Activated CD4-positive, alpha-beta T cell treated with anti-CD3 and anti-CD28 coated beads for 4 hours (primary cell): ENCODE measurements at regions not wholly inside any gene's neighbourhood (a gene's known extent, or its start where the extent isn't known, plus 50 kb on each side); places are given as distances from the start of the nearest gene placed in this dataset.
A peak's percentile ranks its signal among the peaks of the same experiment; 100 is the strongest.
"Not testable (repeated sequence)": the region's sequence is repeated elsewhere in the genome, so short reads cannot be mapped to it uniquely, and the experiment has no call there.

Experiments
- DNase-seq, 2 donors: peaks; one replicate each; pipeline ENCODE4 v3.0.0-alpha.2; 2020

DNA sequence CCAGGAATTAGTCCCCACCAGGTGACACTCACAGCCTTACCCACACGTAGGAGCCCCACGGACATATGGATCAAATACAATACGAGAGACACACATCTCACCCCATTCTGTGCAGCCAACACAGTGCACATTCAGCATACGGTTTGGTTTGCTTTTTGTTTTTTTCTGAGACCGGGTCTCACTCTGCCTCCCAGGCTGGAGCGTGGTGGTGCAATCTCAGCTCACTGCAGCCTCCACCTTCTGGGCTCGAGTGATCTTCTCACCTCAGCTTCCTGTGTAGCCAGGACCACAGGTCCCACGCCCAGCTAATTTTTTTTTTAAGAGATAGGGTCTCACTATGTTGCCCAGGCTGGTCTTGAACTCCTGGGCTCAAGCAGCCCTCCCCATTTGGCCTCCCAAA lies 102.8 kb downstream of the POTEB start:
- DNase-seq = not testable (repeated sequence)

DNA sequence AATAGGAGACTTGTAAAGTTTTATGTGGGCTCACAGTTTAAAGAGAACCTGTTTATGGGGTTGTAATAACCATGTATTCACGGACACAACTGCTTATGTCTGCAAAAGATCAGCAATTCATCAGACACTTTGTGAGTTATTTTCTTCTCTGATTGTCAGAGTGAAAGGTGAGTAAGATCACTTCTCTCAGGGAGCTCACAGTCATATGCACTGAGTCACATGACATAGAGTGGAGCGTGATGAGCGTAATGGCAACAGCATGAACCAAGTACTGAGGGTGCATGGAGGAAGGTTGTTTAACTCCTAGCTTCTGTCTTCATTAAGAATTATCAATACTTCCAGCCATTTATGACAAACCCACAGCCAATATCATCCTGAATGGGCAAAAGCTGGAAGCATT lies 111.0 kb downstream of the POTEB start:
- DNase-seq = not testable (repeated sequence)

DNA sequence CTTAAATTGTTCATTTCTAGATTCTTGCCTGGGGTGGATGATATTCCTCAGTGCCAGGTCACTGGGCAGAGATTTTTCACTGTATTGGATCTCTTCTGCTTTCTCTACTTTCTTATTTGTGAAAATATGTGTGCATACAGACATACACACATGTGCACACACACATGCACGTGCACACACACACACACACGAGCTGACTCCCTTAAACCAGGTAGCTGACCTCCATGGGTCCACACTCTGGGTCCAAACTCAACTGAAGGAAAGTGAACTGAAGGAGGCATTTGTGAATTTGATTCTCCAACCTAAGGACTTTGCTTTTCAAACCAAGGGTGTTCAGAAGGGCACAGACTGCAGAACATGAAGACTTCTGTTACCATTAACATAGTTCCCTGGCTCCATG lies 113.8 kb downstream of the POTEB start:
- not testable (repeated sequence) for DNase-seq

DNA sequence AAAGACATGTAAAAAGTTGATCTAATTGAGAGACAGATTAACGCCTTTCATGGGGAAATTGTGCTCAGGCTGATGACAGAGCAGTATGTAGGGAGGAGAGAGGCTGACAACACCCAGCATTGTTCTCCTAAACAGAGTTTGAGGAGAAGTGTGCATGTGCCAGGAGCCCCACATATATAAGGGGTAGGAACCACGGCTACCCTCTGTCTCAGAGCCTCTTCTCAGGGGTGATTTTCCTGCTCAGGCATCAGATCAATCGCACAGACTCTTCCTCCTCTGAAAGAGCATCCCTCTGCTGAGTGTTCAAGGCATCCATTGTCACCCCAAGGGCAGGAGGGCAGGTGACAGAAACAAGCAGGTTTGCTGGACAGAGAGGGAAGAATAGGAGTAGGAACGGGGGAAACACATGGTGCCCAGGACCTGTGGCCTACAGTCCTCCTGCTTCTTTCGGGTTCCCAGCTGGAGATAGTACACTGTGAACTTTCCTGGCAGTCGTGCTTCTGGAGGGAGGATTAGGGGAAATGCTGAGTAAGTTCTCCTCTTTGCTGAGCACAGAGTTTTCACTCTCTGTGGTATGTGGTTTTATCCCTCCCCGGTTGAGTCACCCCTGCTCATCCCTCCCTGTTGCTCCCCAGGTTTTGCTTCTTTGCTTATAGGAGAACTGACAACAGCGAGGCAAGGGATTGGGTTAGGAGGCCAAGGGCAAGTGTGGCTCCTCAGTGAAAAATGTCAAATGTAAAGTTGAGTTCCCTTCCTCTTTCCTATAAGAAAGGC lies 117.1 kb downstream of the POTEB start:
- DNase-seq = not testable (repeated sequence)

DNA sequence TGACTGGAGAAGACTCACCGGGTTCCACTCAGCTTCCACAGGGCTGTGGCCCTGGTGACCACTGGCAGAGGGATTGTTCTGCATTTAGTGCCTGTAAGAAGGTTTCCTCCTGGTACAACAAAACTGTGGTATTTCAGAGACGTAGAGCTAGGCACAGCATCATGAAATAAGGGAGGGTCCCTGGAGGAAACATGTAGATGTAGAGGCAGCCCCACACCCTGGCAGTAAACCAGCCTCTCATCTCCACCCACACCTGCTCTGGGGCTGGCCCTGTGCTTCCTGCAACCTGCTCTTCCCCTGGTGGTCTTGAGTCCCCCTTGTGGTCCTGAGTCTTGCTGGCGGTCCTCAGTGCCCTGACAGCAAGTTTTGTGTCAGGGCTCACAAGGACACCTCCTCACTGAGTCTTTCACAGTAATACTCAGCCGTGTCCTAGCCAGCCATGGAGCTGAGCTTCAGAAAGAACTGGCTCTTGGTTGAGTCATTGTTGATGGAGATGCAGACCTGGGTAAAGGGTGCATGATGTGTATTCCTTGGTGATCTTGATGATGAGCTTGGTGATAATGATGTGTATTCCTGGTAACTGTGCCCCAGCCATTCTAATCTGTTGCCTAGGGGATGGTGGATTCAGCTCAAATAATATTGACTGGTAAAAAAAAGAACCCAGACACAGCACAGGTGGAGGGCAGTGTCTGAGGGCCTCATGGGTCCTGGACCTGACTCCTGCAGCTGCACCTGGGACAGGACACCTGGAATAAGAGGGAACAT lies 118.0 kb downstream of the POTEB start:
- not testable (repeated sequence) for DNase-seq

DNA sequence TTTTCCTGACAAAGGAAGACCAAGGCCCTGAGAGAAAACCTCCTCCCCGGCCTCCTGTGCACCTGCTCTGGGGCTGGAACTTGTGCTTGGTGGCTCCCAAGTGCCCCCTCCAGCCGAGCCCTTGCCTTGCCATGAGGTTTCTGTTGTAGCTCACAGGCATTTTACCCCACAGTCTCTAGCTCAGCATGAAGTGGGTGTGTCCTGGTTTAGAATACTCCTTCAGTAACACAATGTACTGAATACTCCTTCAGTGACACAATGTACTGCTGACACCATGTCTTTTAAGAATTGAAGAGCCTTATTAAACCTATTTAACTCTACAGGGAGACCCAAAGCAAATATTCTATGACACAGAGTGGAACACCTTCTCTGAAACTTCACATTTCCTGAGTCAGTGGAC lies 123.7 kb downstream of the POTEB start:
- not testable (repeated sequence) for DNase-seq

DNA sequence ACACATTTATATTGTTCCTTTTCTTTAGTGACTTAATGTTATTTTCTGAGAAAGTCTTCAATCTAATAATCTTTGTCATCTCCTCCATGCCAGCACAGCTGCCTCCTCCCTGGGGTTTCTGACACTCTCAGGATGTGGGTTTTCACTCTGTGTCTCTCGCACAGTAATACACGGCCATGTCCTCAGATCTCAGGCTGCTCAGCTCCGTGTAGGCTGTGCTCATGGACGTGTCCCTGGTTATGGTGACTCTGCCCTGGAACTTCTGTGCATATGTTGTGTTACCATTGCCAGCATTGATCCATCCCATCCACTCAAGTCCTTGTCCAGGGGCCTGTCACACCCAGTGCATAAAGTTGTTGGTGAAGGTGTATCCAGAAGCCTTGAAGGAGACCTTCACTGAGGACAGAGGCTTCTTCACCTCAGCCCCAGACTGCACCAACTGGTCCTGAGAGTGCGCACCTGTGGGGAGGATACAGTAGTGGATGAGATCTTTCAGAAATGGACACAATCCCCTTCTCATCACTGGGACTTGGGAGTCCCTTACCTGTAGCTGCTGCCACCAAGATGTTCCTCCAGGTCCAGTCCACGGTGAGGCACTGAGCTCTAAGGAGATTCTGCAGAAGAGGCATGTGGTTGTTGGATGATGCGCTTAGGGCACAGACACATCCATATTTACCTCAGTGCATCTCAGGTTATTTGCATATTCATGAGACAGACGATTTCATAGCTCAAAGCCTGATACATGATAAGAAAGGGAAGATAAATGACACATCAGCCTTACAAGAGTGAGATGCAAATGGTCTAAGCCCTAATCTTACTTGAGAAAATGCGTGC lies 125.2 kb downstream of the POTEB start:
- peak; percentile 4 to 23 for DNase-seq

DNA sequence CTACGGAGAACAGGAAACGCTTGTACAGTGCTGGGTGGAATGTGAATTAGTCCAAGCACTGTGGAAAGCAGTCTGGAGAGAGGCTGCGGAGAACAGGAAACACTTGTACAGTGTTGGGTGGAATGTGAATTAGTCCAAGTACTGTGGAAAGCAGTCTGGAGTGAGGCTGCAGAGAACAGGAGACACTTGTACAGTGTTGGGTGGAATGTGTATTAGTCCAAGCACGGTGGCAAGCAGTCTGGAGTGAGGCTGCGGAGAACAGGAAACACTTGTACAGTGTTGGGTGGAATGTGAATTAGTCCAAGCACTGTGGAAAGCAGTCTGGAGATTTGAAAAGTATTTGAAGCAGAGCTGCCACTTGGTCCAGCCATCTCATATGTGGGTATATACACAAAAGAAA lies 128.4 kb downstream of the POTEB start:
- not testable (repeated sequence) for DNase-seq

DNA sequence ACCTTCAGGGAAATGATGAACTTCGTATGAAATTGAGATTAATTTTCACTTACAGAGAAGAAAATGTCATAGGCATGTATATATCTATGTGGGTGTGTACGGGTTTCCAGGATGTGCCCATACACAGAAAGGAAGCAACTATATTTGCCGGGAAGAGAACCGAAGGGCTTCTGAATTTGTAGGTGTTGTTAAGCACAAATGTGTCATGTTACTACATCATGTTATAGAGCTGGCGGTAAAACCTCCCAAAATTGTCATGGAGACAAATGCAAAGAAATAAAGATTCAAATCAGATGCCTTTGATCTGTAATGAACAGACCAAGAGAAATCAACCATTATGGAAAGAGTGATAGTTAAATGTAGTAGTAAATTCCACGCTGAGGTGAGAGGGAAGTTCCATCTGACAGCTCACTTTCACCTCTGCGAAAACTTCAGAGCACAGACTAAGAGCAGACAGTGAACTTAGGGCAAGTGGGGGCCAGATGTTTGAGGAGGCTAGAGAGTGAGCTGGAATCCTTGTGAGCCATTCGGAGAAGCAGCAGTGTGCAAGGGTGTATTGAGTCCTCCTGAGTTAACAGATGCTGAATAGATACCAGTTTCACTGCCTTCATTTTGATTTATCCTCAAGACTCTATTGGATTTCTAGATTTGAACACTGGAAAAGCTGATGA lies 133.2 kb downstream of the POTEB start:
- peak in 1 of 2 donors; percentile 6 for DNase-seq

DNA sequence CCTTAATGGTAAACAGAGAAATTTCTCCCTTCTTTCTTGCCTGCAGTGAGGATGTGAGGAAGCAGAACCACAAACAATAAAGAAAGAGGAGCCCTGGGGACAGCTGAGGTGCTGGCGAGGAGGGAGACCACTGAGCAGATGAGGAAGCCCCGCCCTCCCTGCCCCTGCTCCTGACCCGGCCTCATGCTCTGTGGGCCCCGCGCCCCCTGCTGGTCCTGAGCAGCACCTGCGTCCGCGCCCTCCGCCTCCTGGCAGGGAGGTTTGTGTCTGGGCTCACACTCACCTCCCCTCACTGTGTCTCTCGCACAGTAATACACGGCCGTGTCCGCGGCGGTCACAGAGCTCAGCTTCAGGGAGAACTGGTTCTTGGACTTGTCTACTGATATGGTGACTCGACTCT lies 135.5 kb downstream of the POTEB start:
- DNase-seq = not testable (repeated sequence)

DNA sequence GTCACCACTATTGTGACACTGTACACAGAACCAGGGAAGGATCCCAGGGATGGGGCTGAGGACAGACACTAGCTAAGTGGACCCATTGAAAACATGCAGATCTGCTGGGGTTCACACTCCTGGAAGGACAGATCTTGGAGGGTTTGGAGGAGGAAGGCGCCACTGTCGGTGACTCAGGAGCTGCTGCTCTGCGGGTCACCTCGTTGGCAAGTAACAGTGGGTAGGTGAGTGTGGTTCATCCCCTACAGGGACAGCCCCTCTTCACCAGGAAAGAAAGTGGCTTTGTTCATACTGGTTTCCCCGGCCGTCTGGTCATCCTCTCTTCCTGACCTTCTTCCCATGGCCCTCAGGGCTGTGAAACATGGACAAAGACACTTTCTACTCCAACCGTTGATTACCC lies 139.5 kb downstream of the POTEB start:
- DNase-seq = not testable (repeated sequence)

DNA sequence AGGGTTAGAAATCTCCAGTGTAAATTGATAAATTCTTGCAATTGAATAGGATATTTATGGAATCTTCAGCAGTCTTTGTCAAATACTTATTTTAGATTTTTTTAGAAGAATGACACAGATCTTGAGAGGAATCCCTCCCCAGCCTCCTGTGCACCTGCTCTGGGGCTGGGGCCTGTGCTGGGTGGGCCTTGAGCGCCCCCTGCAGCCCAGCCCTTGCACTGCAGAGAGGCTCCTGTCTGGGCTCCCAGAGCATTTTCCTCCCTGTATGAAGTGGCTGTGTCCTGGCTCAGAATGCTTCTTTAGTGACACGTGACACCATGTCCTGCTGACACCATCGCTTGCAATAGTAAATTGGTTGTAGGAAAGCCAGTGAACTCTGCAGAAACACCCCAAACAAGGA lies 141.1 kb downstream of the POTEB start:
- not testable (repeated sequence) for DNase-seq

DNA sequence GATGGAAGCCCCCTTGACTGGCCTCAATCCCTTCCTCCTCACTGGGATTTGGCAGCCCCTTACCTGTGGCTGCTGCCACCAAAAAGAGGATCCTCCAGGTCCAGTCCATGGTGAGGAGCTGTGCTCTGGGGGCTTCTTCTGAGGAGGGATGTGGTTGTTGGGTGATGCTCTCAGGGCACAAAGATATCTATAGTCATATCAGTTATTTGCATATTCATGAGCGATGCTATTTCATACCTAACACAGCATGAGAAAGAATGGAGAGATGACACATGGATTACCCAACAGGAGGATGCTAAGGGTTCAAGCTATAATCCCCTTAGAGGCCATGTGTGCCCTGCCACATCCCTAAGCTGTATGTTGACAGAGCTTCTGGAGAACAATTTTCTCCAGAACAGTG lies 141.7 kb downstream of the POTEB start:
- DNase-seq = not testable (repeated sequence)

DNA sequence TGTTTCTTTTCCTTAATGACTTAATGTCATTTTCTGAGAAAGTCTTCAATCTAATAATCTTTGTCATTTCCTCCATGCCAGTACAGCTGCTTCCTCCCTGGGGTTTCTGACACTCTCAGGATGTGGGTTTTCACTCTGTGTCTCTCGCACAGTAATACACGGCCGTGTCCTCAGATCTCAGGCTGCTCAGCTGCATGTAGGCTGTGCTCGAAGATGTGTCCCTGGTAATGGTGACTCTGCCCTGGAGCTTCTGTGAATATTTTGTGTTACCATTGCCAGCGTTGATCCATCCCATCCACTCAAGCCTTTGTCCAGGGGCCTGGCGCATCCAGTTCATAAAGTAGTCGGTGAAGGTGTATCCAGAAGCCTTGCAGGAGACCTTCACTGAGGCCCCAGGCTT lies 142.2 kb downstream of the POTEB start:
- DNase-seq = not testable (repeated sequence)

DNA sequence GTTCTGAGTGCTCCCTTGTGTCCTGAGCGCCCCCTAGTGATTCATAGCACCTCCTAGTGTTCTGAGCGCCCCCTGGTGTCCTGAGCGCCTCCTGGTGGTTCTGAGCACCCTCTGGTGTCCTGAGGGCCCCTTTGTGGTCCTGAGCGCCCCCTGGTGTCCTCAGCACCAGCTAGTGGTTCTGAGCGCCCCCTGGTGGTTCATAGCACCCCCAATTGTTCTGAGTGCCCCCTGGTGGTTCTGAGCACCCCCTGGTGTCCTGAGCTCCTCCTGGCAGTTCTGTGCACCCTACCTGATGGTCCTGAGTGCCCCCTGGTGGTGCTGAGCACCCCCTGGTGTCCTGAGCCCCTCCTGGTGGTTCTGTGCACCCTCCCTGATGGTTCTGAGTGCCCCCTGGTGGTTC lies 146.0 kb downstream of the POTEB start:
- not testable (repeated sequence) for DNase-seq

DNA sequence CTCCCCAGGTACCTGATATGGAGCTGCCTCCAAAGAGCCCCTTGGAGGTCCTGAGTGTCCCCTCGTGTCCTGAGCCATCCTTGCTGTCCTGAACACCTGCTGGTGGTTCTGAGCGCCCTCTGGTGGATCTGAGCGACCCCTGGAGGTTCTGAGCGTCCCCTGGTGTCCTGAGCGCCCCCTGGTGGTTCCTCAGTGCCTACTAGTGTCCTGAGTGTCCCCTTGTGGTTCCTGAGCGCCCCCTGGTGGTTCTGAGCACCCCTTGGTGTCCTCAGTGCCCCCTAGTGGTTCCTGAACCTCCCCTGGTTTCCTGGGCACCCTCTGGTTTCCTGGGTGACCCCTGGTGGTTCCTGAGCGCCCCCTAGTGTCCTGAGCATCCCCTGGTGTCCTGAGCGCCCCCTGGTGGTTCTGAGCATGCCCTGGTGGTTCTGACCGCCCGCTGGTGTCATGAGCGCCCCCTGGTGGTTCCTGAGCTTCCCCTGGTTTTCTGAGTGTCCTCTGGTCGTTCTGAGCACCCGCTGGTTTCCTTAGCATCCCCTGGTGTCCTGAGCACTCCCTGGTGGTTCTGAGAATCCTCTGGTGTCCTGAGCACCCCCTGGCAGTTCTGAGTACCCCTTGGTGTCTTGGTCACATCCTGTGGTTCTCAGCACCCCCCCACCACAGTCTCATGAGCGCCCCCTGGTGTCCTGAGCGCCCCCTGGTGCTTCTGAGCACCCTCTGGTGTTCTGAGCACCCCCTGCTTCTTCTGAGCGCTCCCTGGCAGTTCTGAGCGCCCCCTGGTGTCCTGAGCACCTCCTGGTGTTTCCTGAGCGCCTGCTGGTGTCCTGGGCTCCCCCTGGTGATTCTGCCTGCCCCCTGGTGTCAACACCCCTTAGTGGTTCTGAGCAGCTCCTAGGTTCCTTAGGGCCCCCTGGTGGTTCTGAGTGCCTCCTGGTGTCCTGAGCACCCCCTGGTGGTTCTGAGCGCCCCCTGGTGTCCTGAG lies 146.8 kb downstream of the POTEB start:
- DNase-seq = not testable (repeated sequence)

DNA sequence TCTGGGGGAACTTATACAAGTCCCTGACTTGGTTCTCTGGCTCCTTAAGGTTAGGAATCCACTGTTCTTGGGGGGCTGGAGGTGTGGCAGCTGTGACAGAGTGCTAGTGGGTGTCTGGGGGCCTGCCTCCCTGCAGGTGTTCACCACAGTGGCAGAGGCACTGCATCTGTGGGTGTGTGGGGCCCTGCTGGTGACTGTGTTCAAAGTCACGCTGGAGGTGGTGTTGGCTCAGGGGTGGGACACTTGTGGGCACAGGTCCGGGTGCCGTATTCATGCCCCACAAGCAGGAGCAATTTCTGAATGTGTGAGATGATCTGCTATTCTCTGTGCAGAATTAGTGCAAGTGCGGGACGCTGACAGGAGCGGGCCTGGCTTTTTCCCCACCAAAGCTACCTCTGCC lies 152.5 kb downstream of the POTEB start:
- not testable (repeated sequence) for DNase-seq

DNA sequence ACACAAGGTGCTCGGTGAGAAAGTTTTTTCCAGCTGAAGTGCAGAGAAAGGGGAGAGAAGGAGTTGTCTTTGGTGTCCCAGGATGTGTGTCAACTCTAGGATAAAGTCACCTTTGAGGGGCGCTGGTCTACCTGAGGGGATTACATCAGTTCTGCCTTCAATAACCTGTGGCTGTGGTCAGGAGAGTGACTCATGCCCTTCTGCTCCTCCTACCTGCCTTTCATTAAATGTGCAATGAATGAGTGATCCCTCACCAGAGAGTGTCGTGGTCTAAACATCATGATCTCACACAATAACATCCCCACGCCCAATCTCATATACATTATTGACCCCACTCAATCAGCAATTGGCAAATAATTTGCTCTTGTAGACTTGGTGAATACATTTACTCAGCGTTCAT lies 156.4 kb downstream of the POTEB start:
- not testable (repeated sequence) for DNase-seq

DNA sequence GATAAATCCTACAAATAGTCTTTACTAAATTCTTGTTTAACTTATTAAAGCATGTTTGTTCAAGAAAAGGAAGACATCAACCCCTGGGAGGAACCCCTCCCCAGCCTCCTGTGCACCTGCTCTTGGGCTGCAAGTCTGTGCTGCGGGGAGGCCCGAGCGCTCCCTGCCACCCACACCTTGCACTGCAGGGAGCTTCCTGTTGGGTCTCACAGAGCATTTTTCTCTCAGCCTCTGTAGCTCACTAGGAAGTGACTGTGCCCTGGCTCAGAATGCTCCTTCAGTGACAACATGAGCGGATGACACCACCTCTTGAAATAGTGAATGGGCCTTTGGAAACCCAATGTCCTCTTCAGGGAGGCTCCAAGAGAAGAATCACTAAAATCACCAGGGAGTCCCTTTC lies 158.8 kb downstream of the POTEB start:
- DNase-seq = not testable (repeated sequence)

DNA sequence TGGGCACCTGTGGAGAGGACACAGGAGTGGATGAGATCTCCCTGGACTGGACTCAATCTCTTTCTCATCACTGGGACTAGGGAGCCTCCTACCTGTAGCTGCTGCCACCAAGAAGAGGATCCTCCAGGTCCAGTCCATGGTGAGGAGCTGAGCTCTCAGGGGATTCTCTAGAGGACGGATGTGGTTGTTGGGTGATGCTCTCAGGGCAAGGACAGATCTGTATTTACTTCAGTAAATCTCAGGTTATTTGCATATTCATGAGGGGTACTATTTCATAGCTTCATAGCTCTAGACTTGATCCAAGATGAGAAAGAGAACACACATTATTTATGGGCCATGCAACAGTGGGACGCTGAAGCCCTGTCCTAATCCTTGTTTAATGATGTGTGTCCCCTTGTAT lies 159.4 kb downstream of the POTEB start:
- DNase-seq = not testable (repeated sequence)

DNA sequence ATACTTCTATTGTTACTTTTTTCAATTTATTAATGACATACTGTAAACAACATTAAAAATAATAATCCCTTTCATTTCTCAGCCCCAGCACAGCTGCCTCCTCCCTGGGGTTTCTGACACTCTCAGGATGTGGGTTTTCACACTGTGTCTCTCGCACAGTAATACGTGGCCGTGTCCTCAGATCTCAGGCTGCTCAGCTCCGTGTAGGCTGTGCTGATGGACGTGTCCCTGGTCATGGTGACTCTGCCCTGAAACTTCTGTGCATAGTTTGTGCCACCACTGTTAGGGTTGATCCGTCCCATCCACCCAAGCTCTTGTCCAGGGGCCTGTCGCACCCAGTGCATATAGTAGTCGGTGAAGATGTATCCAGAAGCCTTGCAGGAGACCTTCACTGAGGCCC lies 159.9 kb downstream of the POTEB start:
- DNase-seq = not testable (repeated sequence)
